NCI-H524 (cell line): ENCODE measurements at regions not wholly inside any gene's neighbourhood (a gene's known extent, or its start where the extent isn't known, plus 50 kb on each side); places are given as distances from the start of the nearest gene placed in this dataset.

Experiments used
- DNase-seq, 2 experiments: peaks; one replicate each; lab custom pipeline; 2025; lab: John Stamatoyannopoulos, UW

- DNase-seq = no peak
These were observed 115.0 kb upstream of the KIF5B start for GRCh38 chr10:32171204-32171603.

GRCh38 chr10:32169556-32169955, 113.3 kb upstream of the KIF5B start:
- peak in 1 of 2 experiments; percentile 18 for DNase-seq

GRCh38 chr10:32167450-32167849, 111.2 kb upstream of the KIF5B start:
- no peak for DNase-seq

- peak in 1 of 2 experiments; percentile 13 for DNase-seq
These were observed 110.1 kb upstream of the KIF5B start for GRCh38 chr10:32166365-32166764.

- DNase-seq = no peak
These were observed 107.5 kb upstream of the KIF5B start for GRCh38 chr10:32163762-32164148.

- no peak for DNase-seq
These were observed 107.0 kb upstream of the KIF5B start for GRCh38 chr10:32163071-32163761.

GRCh38 chr10:32161586-32161985, 105.4 kb upstream of the KIF5B start:
- DNase-seq = peak in 1 of 2 experiments; percentile 1

- no peak for DNase-seq
These were observed 104.6 kb upstream of the KIF5B start for GRCh38 chr10:32160864-32161263.

GRCh38 chr10:32159264-32159663, 103.0 kb upstream of the KIF5B start:
- DNase-seq = no peak

- no peak for DNase-seq
These were observed 99.8 kb upstream of the KIF5B start for GRCh38 chr10:32156031-32156495.

GRCh38 chr10:32155075-32155516, 98.9 kb upstream of the KIF5B start:
- no peak for DNase-seq

GRCh38 chr10:32153931-32154330, 97.7 kb upstream of the KIF5B start:
- DNase-seq = no peak

- DNase-seq = no peak
These were observed 97.0 kb upstream of the KIF5B start for GRCh38 chr10:32153252-32153651.

GRCh38 chr10:32151871-32152270, 95.6 kb upstream of the KIF5B start:
- DNase-seq = no peak

- DNase-seq = no peak
These were observed 94.4 kb upstream of the KIF5B start for GRCh38 chr10:32150532-32151101.

- DNase-seq = no peak
These were observed 93.2 kb upstream of the KIF5B start for GRCh38 chr10:32149252-32149955.

GRCh38 chr10:32148864-32149251, 92.6 kb upstream of the KIF5B start:
- DNase-seq = no peak

GRCh38 chr10:32147730-32148129, 91.5 kb upstream of the KIF5B start:
- no peak for DNase-seq

GRCh38 chr10:32146166-32146565, 89.9 kb upstream of the KIF5B start:
- no peak for DNase-seq

- DNase-seq = no peak
These were observed 88.8 kb upstream of the KIF5B start for GRCh38 chr10:32144817-32145688.

GRCh38 chr10:32143302-32143847, 87.2 kb upstream of the KIF5B start:
- DNase-seq = no peak

GRCh38 chr10:32142646-32143045, 86.4 kb upstream of the KIF5B start:
- DNase-seq = no peak
